Vagina (tissue), 2 donors: ENCODE measurements at regions not wholly inside any gene's neighbourhood (a gene's known extent, or its start where the extent isn't known, plus 50 kb on each side); places are given as distances from the start of the nearest gene placed in this dataset.

ENCODE experiments used
- DNase-seq, 2 donors: peaks; one replicate each; pipeline ENCODE4 v3.0.0-alpha.2; 2017; ENCODE audit errors: extremely low spot score in 2 of 2
- H3K27ac ChIP-seq: fragments of 200-600 bp; sonication (generic); one replicate; pipeline ENCODE4 v1.5.1; 2019
- H3K27me3 ChIP-seq: fragments of 200-600 bp; sonication (generic); one replicate; pipeline ENCODE4 v1.5.1; 2019
- H3K36me3 ChIP-seq, 2 donors: fragments of 200-600 bp; sonication (generic); one replicate each; pipeline ENCODE4 v1.5.1; 2017 to 2019
- H3K4me1 ChIP-seq: fragments of 200-600 bp; sonication (generic); one replicate; pipeline ENCODE4 v1.5.1; 2019
- H3K4me3 ChIP-seq, 2 donors: fragments of 200-600 bp; sonication (generic); 1 replicate in 1 of 2; 2 replicates in 1 of 2; pipeline ENCODE4 v1.5.1; 2016 to 2019
- H3K9me3 ChIP-seq: fragments of 200-600 bp; sonication (generic); one replicate; pipeline ENCODE4 v1.5.1; 2019
- CTCF ChIP-seq, 3 experiments: fragments of 450-650 bp in 2 of 3; fragments of 200-600 bp in 1 of 3; sonication (generic) in 1 of 3; IDR thresholded peaks; one replicate each; pipeline ENCODE4 v1.5.1; 2017 to 2019; ENCODE audit warnings: antibody characterized with exemption in 3 of 3, mild to moderate bottlenecking in 2 of 3, moderate library complexity in 2 of 3
- POLR2A ChIP-seq, 2 donors: fragments of 450-650 bp; IDR thresholded peaks; one replicate each; pipeline ENCODE4 v1.6.1; 2017; ENCODE audit warnings: antibody characterized with exemption in 2 of 2, mild to moderate bottlenecking in 2 of 2, moderate library complexity in 2 of 2
- POLR2AphosphoS5 ChIP-seq, 2 donors: sonication (generic); formaldehyde crosslinking; IDR thresholded peaks; one replicate each; pipeline ENCODE4 v1.9.0; 2017; ENCODE audit warnings: antibody characterized with exemption in 2 of 2, mild to moderate bottlenecking in 2 of 2, low read depth in 1 of 2; ENCODE audit not compliant: insufficient read depth in 1 of 2
- intact Hi-C: fragments of 100-400 bp; cut with DNase I; formaldehyde crosslinking; loops from one replicate; pipeline ENCODE4 v1.15.1; 2023

GRCh38 chr15:46328821-46329220 is 694.0 kb downstream of the SQOR start:
- H3K4me3 ChIP-seq, result no peak overlapping the region
- no peaks in the 10 kb centered on the region for H3K4me1 ChIP-seq
- no peaks in the 10 kb centered on the region for H3K36me3 ChIP-seq
- no peak overlapping the region for H3K27ac ChIP-seq
- no peak for TF ChIP-seq POLR2AphosphoS5 (IDR thresholded peaks at IDR 0.05; ENCODE audit: insufficient read depth in 1 of 2, low read depth in 1 of 2)
- no peak for TF ChIP-seq POLR2A (IDR thresholded peaks at IDR 0.05)
- no peak for TF ChIP-seq CTCF (IDR thresholded peaks at IDR 0.05)
- H3K9me3 ChIP-seq, result no peaks in the 10 kb centered on the region
- intact Hi-C loops, result no loop called here
- no peak for DNase-seq
- no peaks in the 10 kb centered on the region for H3K27me3 ChIP-seq

- Histone ChIP-seq H3K27me3 (no peaks in the 10 kb centered on the region), H3K9me3 (no peaks in the 10 kb centered on the region), H3K4me1 (no peaks in the 10 kb centered on the region), H3K4me3 (no peak overlapping the region), H3K36me3 (no peaks in the 10 kb centered on the region), H3K27ac (no peak overlapping the region)
- intact Hi-C loops, result no loop called here
- DNase-seq, result no peak
- TF ChIP-seq POLR2AphosphoS5 (IDR thresholded peaks at IDR 0.05; ENCODE audit: insufficient read depth in 1 of 2, low read depth in 1 of 2), result no peak
- no peak for TF ChIP-seq CTCF (IDR thresholded peaks at IDR 0.05)
- TF ChIP-seq POLR2A (IDR thresholded peaks at IDR 0.05), result no peak
Observed at GRCh38 chr15:46329876-46330275, 695.0 kb downstream of the SQOR start.

- intact Hi-C loops, result no loop called here
- DNase-seq, result no peak
- no peak overlapping the region for H3K27ac ChIP-seq
- no peak for TF ChIP-seq POLR2AphosphoS5 (IDR thresholded peaks at IDR 0.05; ENCODE audit: insufficient read depth in 1 of 2, low read depth in 1 of 2)
- no peak for TF ChIP-seq CTCF (IDR thresholded peaks at IDR 0.05)
- no peak for TF ChIP-seq POLR2A (IDR thresholded peaks at IDR 0.05)
- no peaks in the 10 kb centered on the region for H3K9me3 ChIP-seq
- H3K4me3 ChIP-seq, result no peak overlapping the region
- no peaks in the 10 kb centered on the region for H3K27me3 ChIP-seq
- no peaks in the 10 kb centered on the region for H3K4me1 ChIP-seq
- H3K36me3 ChIP-seq, result no peaks in the 10 kb centered on the region
Observed at GRCh38 chr15:46331546-46331945, 696.7 kb downstream of the SQOR start.

- no peaks in the 10 kb centered on the region for H3K27me3 ChIP-seq
- H3K36me3 ChIP-seq, result no peaks in the 10 kb centered on the region
- TF ChIP-seq CTCF (IDR thresholded peaks at IDR 0.05) (no peak), POLR2A (IDR thresholded peaks at IDR 0.05) (no peak), POLR2AphosphoS5 (IDR thresholded peaks at IDR 0.05; ENCODE audit: insufficient read depth in 1 of 2, low read depth in 1 of 2) (no peak)
- DNase-seq, result no peak
- intact Hi-C loops, result no loop called here
- H3K9me3 ChIP-seq, result no peaks in the 10 kb centered on the region
- no peaks in the 10 kb centered on the region for H3K4me1 ChIP-seq
- H3K27ac ChIP-seq, result no peak overlapping the region
- no peak overlapping the region for H3K4me3 ChIP-seq
Observed at GRCh38 chr15:46343196-46343935, 708.5 kb downstream of the SQOR start.

- Histone ChIP-seq H3K27me3 (no peaks in the 10 kb centered on the region), H3K9me3 (no peaks in the 10 kb centered on the region), H3K36me3 (no peaks in the 10 kb centered on the region), H3K4me3 (no peak overlapping the region), H3K27ac (no peak overlapping the region), H3K4me1 (no peaks in the 10 kb centered on the region)
- TF ChIP-seq CTCF (IDR thresholded peaks at IDR 0.05) (no peak), POLR2AphosphoS5 (IDR thresholded peaks at IDR 0.05; ENCODE audit: insufficient read depth in 1 of 2, low read depth in 1 of 2) (no peak), POLR2A (IDR thresholded peaks at IDR 0.05) (no peak)
- DNase-seq, result no peak
- intact Hi-C loops, result no loop called here
Observed at GRCh38 chr15:46344115-46344724, 709.4 kb downstream of the SQOR start.
